ENCODE measurements at regions not wholly inside any gene's neighbourhood (a gene's known extent, or its start where the extent isn't known, plus 50 kb on each side); places are given as distances from the start of the nearest gene placed in this dataset.

GRCh38 chr14:31939934-31940333 is 137.2 kb upstream of the ARHGAP5 start:
- WGBS, 2 donors, result 88 to 89% methylated on average over 4 of the region's 4 CpGs
- ATAC-seq (ENCODE audit: low FRiP score) (no peak), DNase-seq (no peak)
- peaks cover 0 to 1% of the 10 kb centered on the region in 2 donors for H3K27me3 ChIP-seq (ENCODE audit: control insufficient read depth in 1 of 2, insufficient read depth in 2 of 2, low read length in 1 of 2)
- H3K4me1 ChIP-seq (ENCODE audit: control insufficient read depth in 1 of 2, insufficient read depth in 2 of 2, low read length in 2 of 2), result no peaks in the 10 kb centered on the region
- H3K9me3 ChIP-seq (ENCODE audit: control insufficient read depth, low read length), result no peaks in the 10 kb centered on the region
- H3K4me3 ChIP-seq (ENCODE audit: low read length in 2 of 2), result no peak overlapping the region
- H3K36me3 ChIP-seq (ENCODE audit: control insufficient read depth in 1 of 2, insufficient read depth in 2 of 2, low read length in 1 of 2), result peaks cover 0 to 1% of the 10 kb centered on the region in 2 donors
- no peak overlapping the region for H3K27ac ChIP-seq (ENCODE audit: low read depth in 1 of 2, low read length in 2 of 2)
- intact Hi-C loops (cut with DNase I), result no loop called here

- ATAC-seq (ENCODE audit: low FRiP score), result no peak
- Histone ChIP-seq H3K4me3 (ENCODE audit: low read length in 2 of 2) (no peak overlapping the region), H3K4me1 (ENCODE audit: control insufficient read depth in 1 of 2, insufficient read depth in 2 of 2, low read length in 2 of 2) (no peaks in the 10 kb centered on the region), H3K27ac (ENCODE audit: low read depth in 1 of 2, low read length in 2 of 2) (no peak overlapping the region), H3K27me3 (ENCODE audit: control insufficient read depth in 1 of 2, insufficient read depth in 2 of 2, low read length in 1 of 2) (peaks cover 0 to 1% of the 10 kb centered on the region in 2 donors), H3K36me3 (ENCODE audit: control insufficient read depth in 1 of 2, insufficient read depth in 2 of 2, low read length in 1 of 2) (peaks cover 0 to under 1% of the 10 kb centered on the region in 2 donors), H3K9me3 (ENCODE audit: control insufficient read depth, low read length) (no peaks in the 10 kb centered on the region)
- DNase-seq, result no peak
- 82 to 84% methylated on average over 1 of the region's 1 CpG for WGBS, 2 donors
- intact Hi-C loops (cut with DNase I), result no loop called here
These were observed 135.6 kb upstream of the ARHGAP5 start for GRCh38 chr14:31941487-31941886.

GRCh38 chr14:31942166-31942841 is 134.8 kb upstream of the ARHGAP5 start:
- ATAC-seq (ENCODE audit: low FRiP score), result no peak
- 57 to 62% methylated on average over 9 of the region's 9 CpGs for WGBS, 2 donors

GRCh38 chr14:31943217-31943799 is 133.8 kb upstream of the ARHGAP5 start:
- intact Hi-C loops (cut with DNase I), result no loop called here
- H3K36me3 ChIP-seq (ENCODE audit: control insufficient read depth in 1 of 2, insufficient read depth in 2 of 2, low read length in 1 of 2), result no peaks in the 10 kb centered on the region
- H3K4me3 ChIP-seq (ENCODE audit: low read length in 2 of 2), result no peak overlapping the region
- 76 to 79% methylated on average over 5 of the region's 5 CpGs for WGBS, 2 donors
- H3K27ac ChIP-seq (ENCODE audit: low read depth in 1 of 2, low read length in 2 of 2), result no peak overlapping the region
- no peaks in the 10 kb centered on the region for H3K4me1 ChIP-seq (ENCODE audit: control insufficient read depth in 1 of 2, insufficient read depth in 2 of 2, low read length in 2 of 2)
- DNase-seq (no peak), ATAC-seq (ENCODE audit: low FRiP score) (no peak)
- no peaks in the 10 kb centered on the region for H3K9me3 ChIP-seq (ENCODE audit: control insufficient read depth, low read length)
- peaks cover 0 to 1% of the 10 kb centered on the region in 2 donors for H3K27me3 ChIP-seq (ENCODE audit: control insufficient read depth in 1 of 2, insufficient read depth in 2 of 2, low read length in 1 of 2)

More at GRCh38 chr14:31942166-31942841, 134.8 kb upstream of the ARHGAP5 start:
- Histone ChIP-seq H3K27ac (ENCODE audit: low read depth in 1 of 2, low read length in 2 of 2) (no peak overlapping the region), H3K9me3 (ENCODE audit: control insufficient read depth, low read length) (no peaks in the 10 kb centered on the region), H3K36me3 (ENCODE audit: control insufficient read depth in 1 of 2, insufficient read depth in 2 of 2, low read length in 1 of 2) (no peaks in the 10 kb centered on the region), H3K27me3 (ENCODE audit: control insufficient read depth in 1 of 2, insufficient read depth in 2 of 2, low read length in 1 of 2) (peaks cover 0 to 1% of the 10 kb centered on the region in 2 donors), H3K4me3 (ENCODE audit: low read length in 2 of 2) (no peak overlapping the region), H3K4me1 (ENCODE audit: control insufficient read depth in 1 of 2, insufficient read depth in 2 of 2, low read length in 2 of 2) (no peaks in the 10 kb centered on the region)
- DNase-seq, result no peak
- intact Hi-C loops (cut with DNase I), result no loop called here

- ATAC-seq (ENCODE audit: low FRiP score), result no peak
- Histone ChIP-seq H3K36me3 (ENCODE audit: control insufficient read depth in 1 of 2, insufficient read depth in 2 of 2, low read length in 1 of 2) (no peaks in the 10 kb centered on the region), H3K4me3 (ENCODE audit: low read length in 2 of 2) (no peak overlapping the region), H3K27me3 (ENCODE audit: control insufficient read depth in 1 of 2, insufficient read depth in 2 of 2, low read length in 1 of 2) (peaks cover 0 to 1% of the 10 kb centered on the region in 2 donors), H3K9me3 (ENCODE audit: control insufficient read depth, low read length) (no peaks in the 10 kb centered on the region), H3K27ac (ENCODE audit: low read depth in 1 of 2, low read length in 2 of 2) (no peak overlapping the region), H3K4me1 (ENCODE audit: control insufficient read depth in 1 of 2, insufficient read depth in 2 of 2, low read length in 2 of 2) (no peaks in the 10 kb centered on the region)
- no peak for DNase-seq
- intact Hi-C loops (cut with DNase I), result no loop called here
- WGBS, 2 donors, result 92 to 96% methylated on average over 12 of the region's 12 CpGs
These were observed 133.2 kb upstream of the ARHGAP5 start for GRCh38 chr14:31943861-31944255.

GRCh38 chr14:31944256-31945073 is 132.6 kb upstream of the ARHGAP5 start:
- Histone ChIP-seq H3K4me1 (ENCODE audit: control insufficient read depth in 1 of 2, insufficient read depth in 2 of 2, low read length in 2 of 2) (no peaks in the 10 kb centered on the region), H3K27me3 (ENCODE audit: control insufficient read depth in 1 of 2, insufficient read depth in 2 of 2, low read length in 1 of 2) (peaks cover 0 to 1% of the 10 kb centered on the region in 2 donors), H3K27ac (ENCODE audit: low read depth in 1 of 2, low read length in 2 of 2) (no peak overlapping the region), H3K9me3 (ENCODE audit: control insufficient read depth, low read length) (no peaks in the 10 kb centered on the region), H3K4me3 (ENCODE audit: low read length in 2 of 2) (no peak overlapping the region), H3K36me3 (ENCODE audit: control insufficient read depth in 1 of 2, insufficient read depth in 2 of 2, low read length in 1 of 2) (no peaks in the 10 kb centered on the region)
- no peak for DNase-seq
- ATAC-seq (ENCODE audit: low FRiP score), result no peak
- intact Hi-C loops (cut with DNase I), result no loop called here
- WGBS, 2 donors, result 58 to 64% methylated on average over 13 of the region's 13 CpGs

GRCh38 chr14:31945074-31945613 is 132.0 kb upstream of the ARHGAP5 start:
- intact Hi-C loops (cut with DNase I), result no loop called here
- H3K4me1 ChIP-seq (ENCODE audit: control insufficient read depth in 1 of 2, insufficient read depth in 2 of 2, low read length in 2 of 2), result no peaks in the 10 kb centered on the region
- H3K27me3 ChIP-seq (ENCODE audit: control insufficient read depth in 1 of 2, insufficient read depth in 2 of 2, low read length in 1 of 2), result peaks cover 0 to 1% of the 10 kb centered on the region in 2 donors
- ATAC-seq (ENCODE audit: low FRiP score) (no peak), DNase-seq (no peak)
- no peak overlapping the region for H3K27ac ChIP-seq (ENCODE audit: low read depth in 1 of 2, low read length in 2 of 2)
- H3K36me3 ChIP-seq (ENCODE audit: control insufficient read depth in 1 of 2, insufficient read depth in 2 of 2, low read length in 1 of 2), result no peaks in the 10 kb centered on the region
- H3K9me3 ChIP-seq (ENCODE audit: control insufficient read depth, low read length), result no peaks in the 10 kb centered on the region
- 91 to 97% methylated on average over 3 of the region's 3 CpGs for WGBS, 2 donors
- H3K4me3 ChIP-seq (ENCODE audit: low read length in 2 of 2), result no peak overlapping the region

- Histone ChIP-seq H3K27ac (ENCODE audit: low read depth in 1 of 2, low read length in 2 of 2) (no peak overlapping the region), H3K27me3 (ENCODE audit: control insufficient read depth in 1 of 2, insufficient read depth in 2 of 2, low read length in 1 of 2) (peaks cover 0 to 1% of the 10 kb centered on the region in 2 donors), H3K36me3 (ENCODE audit: control insufficient read depth in 1 of 2, insufficient read depth in 2 of 2, low read length in 1 of 2) (no peaks in the 10 kb centered on the region), H3K4me1 (ENCODE audit: control insufficient read depth in 1 of 2, insufficient read depth in 2 of 2, low read length in 2 of 2) (no peaks in the 10 kb centered on the region), H3K9me3 (ENCODE audit: control insufficient read depth, low read length) (no peaks in the 10 kb centered on the region), H3K4me3 (ENCODE audit: low read length in 2 of 2) (no peak overlapping the region)
- ATAC-seq (ENCODE audit: low FRiP score) (no peak), DNase-seq (no peak)
- 81 to 90% methylated on average over 6 of the region's 6 CpGs for WGBS, 2 donors
- intact Hi-C loops (cut with DNase I), result no loop called here
These were observed 131.4 kb upstream of the ARHGAP5 start for GRCh38 chr14:31945701-31946100.

Measured in aorta (tissue), 5 donors.